Activated T-cell treated with anti-CD3 and anti-CD28 coated beads for 24 hours (primary cell): ENCODE measurements at regions not wholly inside any gene's neighbourhood (a gene's known extent, or its start where the extent isn't known, plus 50 kb on each side); places are given as distances from the start of the nearest gene placed in this dataset.

Experiments used
- DNase-seq: peaks from one replicate; pipeline ENCODE4 v3.0.0-alpha.2; 2020; ENCODE audit warnings: low read depth

DNA sequence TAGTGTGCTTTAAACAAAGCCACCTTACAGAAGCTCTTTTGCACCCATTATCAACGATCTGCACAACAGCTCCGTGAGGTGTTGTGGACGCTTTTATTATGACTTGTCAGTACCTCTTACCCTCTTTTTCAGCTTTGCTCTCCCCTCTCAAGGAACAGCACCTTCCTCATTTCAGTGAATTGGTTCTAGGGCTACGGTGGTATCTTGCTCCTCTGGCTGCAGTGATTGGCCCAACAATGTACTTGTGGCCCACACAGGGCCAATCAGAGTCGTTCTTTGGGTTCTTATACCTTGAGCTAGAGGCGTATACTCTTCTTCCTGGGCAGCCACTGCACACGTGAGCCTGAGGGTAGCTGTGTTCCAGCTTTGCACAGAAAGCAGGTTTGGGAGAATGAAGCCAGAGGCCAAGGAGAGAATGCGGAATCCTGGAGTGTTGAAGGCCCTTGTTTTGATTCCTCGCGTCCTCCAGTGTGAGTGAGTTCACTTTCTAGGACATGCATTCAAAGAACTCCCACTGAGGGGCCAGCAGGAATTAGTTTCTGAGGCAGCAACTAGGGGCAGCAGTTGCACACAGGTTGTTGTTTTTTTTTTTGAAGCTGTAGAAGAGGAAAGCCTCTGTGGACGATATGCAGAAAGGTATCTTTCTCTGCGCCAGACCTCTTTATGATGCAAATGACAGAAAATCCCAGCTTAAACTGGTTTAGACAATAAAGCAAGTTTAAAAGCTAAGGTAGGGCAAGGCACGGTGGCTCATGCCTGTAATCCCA, 49.8 kb upstream of the PDZD8 start:
- no peak for DNase-seq
